Neural progenitor cell (in vitro differentiated cells): ENCODE measurements at regions not wholly inside any gene's neighbourhood (a gene's known extent, or its start where the extent isn't known, plus 50 kb on each side); places are given as distances from the start of the nearest gene placed in this dataset.

Experiments used
- DNase-seq: peaks from one replicate; pipeline ENCODE4 v3.0.0-alpha.2; 2016; ENCODE audit warnings: low spot score
- H2AFZ ChIP-seq: fragments of 200-600 bp; sonication (generic); replicated peaks from 2 replicates; pipeline ENCODE4 v1.6.1; 2016; ENCODE audit warnings: antibody characterized with exemption
- H3F3A ChIP-seq: fragments of 200-600 bp; sonication (generic); 2 replicates; pipeline ENCODE4 v1.6.1; 2016; ENCODE audit warnings: antibody characterized with exemption, low read depth
- H3K27ac ChIP-seq: fragments of 200-600 bp; sonication (generic); 2 replicates; pipeline ENCODE4 v1.5.1; 2016; ENCODE audit warnings: mild to moderate bottlenecking
- H3K27me3 ChIP-seq: fragments of 200-600 bp; sonication (generic); 2 replicates; pipeline ENCODE4 v1.6.1; 2016; ENCODE audit warnings: mild to moderate bottlenecking, moderate library complexity
- H3K36me3 ChIP-seq: fragments of 200-600 bp; sonication (generic); 2 replicates; pipeline ENCODE4 v1.5.1; 2016
- H3K4me1 ChIP-seq: fragments of 200-600 bp; sonication (generic); 2 replicates; pipeline ENCODE4 v1.6.1; 2016; ENCODE audit warnings: mixed run types
- H3K4me2 ChIP-seq: fragments of 200-600 bp; sonication (generic); 2 replicates; pipeline ENCODE4 v1.6.1; 2016
- H3K4me3 ChIP-seq: fragments of 200-600 bp; sonication (generic); 2 replicates; pipeline ENCODE4 v1.5.1; 2016
- H3K79me2 ChIP-seq: fragments of 200-600 bp; sonication (generic); 2 replicates; pipeline ENCODE4 v1.6.1; 2016; ENCODE audit warnings: low read depth
- H3K9ac ChIP-seq: fragments of 200-600 bp; sonication (generic); 2 replicates; pipeline ENCODE4 v1.6.1; 2016
- H3K9me3 ChIP-seq: fragments of 200-600 bp; sonication (generic); 2 replicates; pipeline ENCODE4 v1.5.1; 2016; ENCODE audit warnings: low read depth
- H4K20me1 ChIP-seq: fragments of 200-600 bp; sonication (generic); 2 replicates; pipeline ENCODE4 v1.6.1; 2016; ENCODE audit warnings: low read depth
- H3K27ac Mint-ChIP-seq: 3 replicates; pipeline ENCODE4 v1.8.0; 2021; ENCODE audit warnings: mixed read lengths
- H3K27me3 Mint-ChIP-seq: 2 replicates; pipeline ENCODE4 v1.8.0; 2022; ENCODE audit warnings: low read depth, mild to moderate bottlenecking, inconsistent platforms, moderate library complexity, mixed read lengths; ENCODE audit not compliant: insufficient read depth
- H3K36me3 Mint-ChIP-seq: 3 replicates; pipeline ENCODE4 v1.8.0; 2021; ENCODE audit warnings: mixed read lengths
- H3K4me1 Mint-ChIP-seq: 3 replicates; pipeline ENCODE4 v1.8.0; 2021; ENCODE audit warnings: mixed read lengths
- H3K4me3 Mint-ChIP-seq: 3 replicates; pipeline ENCODE4 v1.8.0; 2021; ENCODE audit warnings: mild to moderate bottlenecking, moderate library complexity, mixed read lengths
- H3K9me3 Mint-ChIP-seq: 3 replicates; pipeline ENCODE4 v1.8.0; 2020; ENCODE audit warnings: mixed read lengths
- EZH2 ChIP-seq: fragments of 200-600 bp; sonication (generic); IDR thresholded peaks from 2 replicates; pipeline ENCODE4 v1.6.1; 2017; ENCODE audit warnings: antibody characterized with exemption, mild to moderate bottlenecking, moderate library complexity
- EZH2phosphoT487 ChIP-seq: fragments of 200-600 bp; sonication (generic); IDR thresholded peaks from 2 replicates; pipeline ENCODE4 v1.6.1; 2017; ENCODE audit warnings: antibody characterized with exemption
- TF ChIP-seq, protein P1 (sequence below): fragments of 200-600 bp; sonication (generic); IDR thresholded peaks from 2 replicates; pipeline ENCODE4 v1.5.1; 2017; ENCODE audit warnings: antibody characterized with exemption, mild to moderate bottlenecking

DNA sequence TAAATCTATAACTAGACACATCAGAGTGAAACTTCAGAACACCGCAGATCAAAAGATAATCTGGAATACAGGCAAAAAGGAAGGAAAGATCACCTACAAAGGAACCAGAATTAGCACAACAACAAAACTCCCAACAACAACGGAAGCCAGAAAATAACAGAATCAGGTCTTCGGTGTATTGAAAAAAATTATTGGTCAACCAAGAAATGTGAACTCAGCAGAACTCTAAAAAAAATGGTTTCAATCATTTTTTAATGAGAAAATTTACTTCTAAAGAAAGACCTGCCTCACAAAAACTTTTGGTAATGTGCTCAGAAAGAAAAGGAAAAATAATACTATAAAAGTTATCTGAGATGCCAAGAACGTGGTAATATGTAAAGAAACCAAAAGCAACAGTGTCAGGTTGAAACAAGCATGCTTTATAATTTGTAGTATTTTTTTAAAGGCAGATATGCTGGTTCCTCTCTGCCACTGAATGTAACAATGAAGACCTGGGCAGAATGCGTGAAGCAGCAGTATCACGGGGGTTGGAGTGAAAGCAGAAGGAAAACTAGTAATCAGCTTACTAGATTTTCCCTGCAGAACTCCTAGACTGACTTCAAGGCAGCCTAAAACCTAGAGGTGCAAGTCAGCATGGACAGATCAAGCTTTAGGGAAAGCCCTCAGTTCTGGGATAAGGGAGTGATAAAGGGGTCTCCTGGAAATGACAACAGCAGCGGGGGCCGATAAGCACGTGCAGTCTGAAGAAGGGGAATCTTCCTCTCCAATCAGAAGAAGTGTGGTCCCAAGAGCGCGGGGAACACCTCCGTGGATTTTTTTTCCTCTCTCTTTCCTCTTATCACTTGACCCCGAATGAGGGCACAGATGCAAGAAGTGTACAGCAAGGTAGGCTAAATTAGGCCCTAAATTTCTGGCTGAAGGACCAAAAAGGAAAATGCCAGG lies 80.9 kb upstream of the TEKT1 start:
- Histone ChIP-seq H2AFZ (no peak overlapping the region), H3K9me3 (no peaks in the 10 kb centered on the region), H3K9ac (no peak overlapping the region), H4K20me1 (no peaks in the 10 kb centered on the region), H3K4me3 (no peak overlapping the region), H3K79me2 (no peaks in the 10 kb centered on the region), H3K27me3 (peaks cover 54% of the 10 kb centered on the region), H3F3A (no peaks in the 10 kb centered on the region), H3K4me2 (no peak overlapping the region), H3K36me3 (no peaks in the 10 kb centered on the region), H3K27ac (no peak overlapping the region), H3K4me1 (no peaks in the 10 kb centered on the region)
- H3K27me3 Mint-ChIP-seq = peaks cover 6% of the 10 kb centered on the region
- no peak for DNase-seq
- H3K4me3 Mint-ChIP-seq = no peak overlapping the region
- no peak overlapping the region for H3K27ac Mint-ChIP-seq
- no peaks in the 10 kb centered on the region for H3K9me3 Mint-ChIP-seq
- no peaks in the 10 kb centered on the region for H3K4me1 Mint-ChIP-seq
- no peak for TF ChIP-seq EZH2phosphoT487
- no peak for TF ChIP-seq EZH2
- TF ChIP-seq, protein P1, sequence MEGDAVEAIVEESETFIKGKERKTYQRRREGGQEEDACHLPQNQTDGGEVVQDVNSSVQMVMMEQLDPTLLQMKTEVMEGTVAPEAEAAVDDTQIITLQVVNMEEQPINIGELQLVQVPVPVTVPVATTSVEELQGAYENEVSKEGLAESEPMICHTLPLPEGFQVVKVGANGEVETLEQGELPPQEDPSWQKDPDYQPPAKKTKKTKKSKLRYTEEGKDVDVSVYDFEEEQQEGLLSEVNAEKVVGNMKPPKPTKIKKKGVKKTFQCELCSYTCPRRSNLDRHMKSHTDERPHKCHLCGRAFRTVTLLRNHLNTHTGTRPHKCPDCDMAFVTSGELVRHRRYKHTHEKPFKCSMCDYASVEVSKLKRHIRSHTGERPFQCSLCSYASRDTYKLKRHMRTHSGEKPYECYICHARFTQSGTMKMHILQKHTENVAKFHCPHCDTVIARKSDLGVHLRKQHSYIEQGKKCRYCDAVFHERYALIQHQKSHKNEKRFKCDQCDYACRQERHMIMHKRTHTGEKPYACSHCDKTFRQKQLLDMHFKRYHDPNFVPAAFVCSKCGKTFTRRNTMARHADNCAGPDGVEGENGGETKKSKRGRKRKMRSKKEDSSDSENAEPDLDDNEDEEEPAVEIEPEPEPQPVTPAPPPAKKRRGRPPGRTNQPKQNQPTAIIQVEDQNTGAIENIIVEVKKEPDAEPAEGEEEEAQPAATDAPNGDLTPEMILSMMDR = no peak
- H3K36me3 Mint-ChIP-seq = no peaks in the 10 kb centered on the region

DNA sequence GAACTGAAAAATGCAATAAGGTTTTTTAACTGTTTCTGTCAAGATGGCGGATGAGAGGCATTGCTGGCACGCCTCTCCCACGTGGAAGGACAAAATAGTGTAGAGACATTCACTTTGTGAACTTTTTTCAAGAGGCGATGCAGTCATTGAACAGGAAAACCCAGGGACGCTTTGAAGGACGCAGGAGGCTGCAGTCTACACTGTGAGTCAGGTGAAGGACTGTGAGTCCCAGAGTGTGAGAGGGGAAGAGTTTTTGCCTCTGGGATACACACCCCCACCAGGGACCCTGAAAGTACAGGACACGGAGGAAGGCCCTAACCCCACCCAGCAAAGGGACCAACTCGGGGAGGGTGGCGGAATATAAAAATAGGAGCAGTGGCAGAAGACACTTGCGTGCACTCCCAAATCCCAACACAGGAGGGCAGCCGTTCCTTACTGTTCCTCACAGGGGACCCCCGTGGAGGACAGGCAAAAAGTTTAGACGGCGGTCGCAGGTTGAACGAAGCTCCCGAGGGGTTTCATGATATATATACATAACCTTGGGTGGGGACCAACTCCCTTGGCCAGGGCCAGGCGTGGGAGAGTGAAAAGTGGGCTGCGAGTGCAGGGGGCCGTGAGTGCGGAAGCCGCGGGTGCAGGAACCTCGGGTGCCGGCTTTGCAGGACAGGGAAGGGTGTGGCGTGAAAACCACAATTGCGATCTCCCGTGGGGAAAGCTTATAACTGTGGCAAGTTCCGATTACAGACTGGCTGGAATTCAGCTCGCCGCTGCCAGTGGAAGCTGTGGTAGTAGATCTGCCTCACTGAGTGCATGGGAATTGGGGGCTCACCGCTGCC lies 82.0 kb upstream of the ALOX12 start:
- Mint-ChIP-seq H3K27me3 (peaks cover 6% of the 10 kb centered on the region), H3K36me3 (no peaks in the 10 kb centered on the region), H3K9me3 (no peaks in the 10 kb centered on the region), H3K4me3 (peak overlapping the region; percentile 66), H3K4me1 (no peaks in the 10 kb centered on the region), H3K27ac (no peak overlapping the region)
- Histone ChIP-seq H2AFZ (no peak overlapping the region), H3K9ac (no peak overlapping the region), H3K4me1 (no peaks in the 10 kb centered on the region), H3K4me3 (no peak overlapping the region), H3K27me3 (peaks cover 59% of the 10 kb centered on the region), H3K36me3 (no peaks in the 10 kb centered on the region), H4K20me1 (no peaks in the 10 kb centered on the region), H3K9me3 (no peaks in the 10 kb centered on the region), H3F3A (no peaks in the 10 kb centered on the region), H3K79me2 (no peaks in the 10 kb centered on the region), H3K27ac (no peak overlapping the region), H3K4me2 (peak overlapping the region; percentile 47)
- DNase-seq = peak; percentile 84
- TF ChIP-seq, protein P1 = peak; percentile 75
- TF ChIP-seq EZH2 (no peak), EZH2phosphoT487 (peak; percentile 14)

DNA sequence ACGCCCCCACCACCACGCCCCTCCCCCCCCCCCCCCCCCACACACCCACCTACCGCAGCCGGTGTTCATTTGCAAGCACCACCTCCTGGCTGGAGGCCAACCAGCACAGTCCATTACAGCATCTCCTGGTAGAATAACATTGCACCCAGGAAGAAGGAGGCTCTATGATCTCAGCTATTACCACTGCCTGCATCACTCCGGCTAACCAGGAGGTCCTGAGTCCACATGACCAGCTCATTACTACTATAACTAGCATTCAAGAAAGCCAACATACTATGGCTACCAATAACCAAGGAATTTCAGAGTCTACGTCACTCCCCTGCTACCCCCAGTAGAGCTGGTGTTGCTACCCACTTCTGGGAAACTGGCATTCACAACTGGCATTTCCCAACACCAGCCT lies 81.1 kb upstream of the ALOX12 start:
- no peak overlapping the region for H3K4me2 ChIP-seq
- no peaks in the 10 kb centered on the region for H3K4me1 ChIP-seq
- peaks cover 6% of the 10 kb centered on the region for H3K27me3 Mint-ChIP-seq
- peaks cover 64% of the 10 kb centered on the region for H3K27me3 ChIP-seq
- no peaks in the 10 kb centered on the region for H4K20me1 ChIP-seq
- H3K36me3 ChIP-seq = no peaks in the 10 kb centered on the region
- H3K4me1 Mint-ChIP-seq = no peaks in the 10 kb centered on the region
- no peaks in the 10 kb centered on the region for H3K79me2 ChIP-seq
- no peak overlapping the region for H3K9ac ChIP-seq
- no peak overlapping the region for H3K4me3 Mint-ChIP-seq
- no peak for TF ChIP-seq EZH2phosphoT487
- TF ChIP-seq, protein P1 = no peak
- no peak overlapping the region for H3K4me3 ChIP-seq
- no peaks in the 10 kb centered on the region for H3K9me3 ChIP-seq
- H3K36me3 Mint-ChIP-seq = no peaks in the 10 kb centered on the region
- no peak for DNase-seq
- no peaks in the 10 kb centered on the region for H3F3A ChIP-seq
- no peak overlapping the region for H2AFZ ChIP-seq
- H3K9me3 Mint-ChIP-seq = no peaks in the 10 kb centered on the region
- no peak overlapping the region for H3K27ac ChIP-seq
- H3K27ac Mint-ChIP-seq = no peak overlapping the region
